OCI-LY7 (cell line): ENCODE measurements at regions not wholly inside any gene's neighbourhood (a gene's known extent, or its start where the extent isn't known, plus 50 kb on each side); places are given as distances from the start of the nearest gene placed in this dataset.

Experiments used
- BruUV-seq: library from RNA; stranded (reverse); fragments of 400-500 nt; replicated peaks from 2 replicates; lab custom pipeline; 2021; lab: Mats Ljungman, UMichigan
- CTCF ChIA-PET: fragments of 300-600 bp; sonication (Branson Sonifier 250); formaldehyde crosslinking; loops from one replicate; lab custom pipeline; 2022; ENCODE audit warnings: antibody characterized with exemption; ENCODE audit not compliant: unreplicated experiment; lab: Charles Lee
- POLR2A ChIA-PET: fragments of 300-600 bp; sonication (Branson Sonifier 250); formaldehyde crosslinking; loops from one replicate; lab custom pipeline; 2022; ENCODE audit warnings: antibody characterized with exemption; lab: Charles Lee
- DNase-seq: peaks from one replicate; pipeline ENCODE4 v3.0.0-alpha.2; 2015; ENCODE audit warnings: low spot score
- H2AFZ ChIP-seq: fragments of 200-600 bp; sonication (generic), shearing (Covaris generic); 2 replicates; pipeline ENCODE4 v1.6.1; 2014; ENCODE audit warnings: mild to moderate bottlenecking, antibody characterized with exemption, low read length, moderate library complexity
- H3K27ac ChIP-seq: fragments of 200-600 bp; sonication (generic); 2 replicates; pipeline ENCODE4 v1.5.1; 2014; ENCODE audit warnings: mixed run types, low read depth, mild to moderate bottlenecking, moderate library complexity, low read length, inconsistent platforms; ENCODE audit not compliant: poor library complexity, severe bottlenecking
- H3K36me3 ChIP-seq: fragments of 200-600 bp; sonication (generic); 2 replicates; pipeline ENCODE4 v1.6.1; 2014; ENCODE audit warnings: mild to moderate bottlenecking, antibody characterized with exemption, low read length, moderate library complexity, mixed read lengths; ENCODE audit not compliant: insufficient read depth
- H3K4me1 ChIP-seq: fragments of 200-600 bp; sonication (generic); 2 replicates; pipeline ENCODE4 v1.5.1; 2014; ENCODE audit warnings: mild to moderate bottlenecking, low read length; ENCODE audit not compliant: insufficient read depth, poor library complexity, severe bottlenecking
- H3K4me2 ChIP-seq: fragments of 200-600 bp; sonication (generic); 2 replicates; pipeline ENCODE4 v1.6.1; 2014; ENCODE audit warnings: mild to moderate bottlenecking, low read length
- H3K4me3 ChIP-seq: fragments of 200-600 bp; sonication (generic); 2 replicates; pipeline ENCODE4 v1.5.1; 2014; ENCODE audit warnings: mild to moderate bottlenecking, low read depth, low read length; ENCODE audit not compliant: poor library complexity, severe bottlenecking
- H3K79me2 ChIP-seq: fragments of 200-600 bp; sonication (generic); 2 replicates; pipeline ENCODE4 v1.6.1; 2016; ENCODE audit warnings: low read depth, mild to moderate bottlenecking, low read length, moderate library complexity, mixed read lengths; ENCODE audit not compliant: insufficient read depth
- H3K9me2 ChIP-seq: fragments of 200-600 bp; sonication (generic); 2 replicates; pipeline ENCODE4 v1.6.1; 2016; ENCODE audit warnings: mild to moderate bottlenecking, low read length, mixed read lengths; ENCODE audit not compliant: insufficient read depth
- H3K9me3 ChIP-seq: fragments of 200-600 bp; sonication (generic); 2 replicates; pipeline ENCODE4 v1.6.1; 2014; ENCODE audit warnings: mild to moderate bottlenecking, mixed run types, low read length, mixed read lengths
- H4K20me1 ChIP-seq: fragments of 200-600 bp; sonication (generic); 2 replicates; pipeline ENCODE4 v1.6.1; 2014; ENCODE audit warnings: mild to moderate bottlenecking, antibody characterized with exemption, low read length, moderate library complexity, mixed read lengths; ENCODE audit not compliant: insufficient read depth
- CTCF ChIP-seq: fragments of 200-600 bp; sonication (generic); conservative IDR thresholded peaks from 2 replicates; pipeline ENCODE4 v1.5.1; 2014; ENCODE audit warnings: mild to moderate bottlenecking, antibody characterized with exemption, low read length, moderate library complexity, mixed read lengths
- EZH2phosphoT487 ChIP-seq: fragments of 200-600 bp; sonication (generic); IDR thresholded peaks from 2 replicates; pipeline ENCODE4 v1.6.1; 2018; ENCODE audit warnings: low read depth, borderline replicate concordance, mild to moderate bottlenecking, mixed run types, antibody characterized with exemption, low read length, moderate library complexity, mixed read lengths
- intact Hi-C: fragments of 100-400 bp; cut with micrococcal nuclease; formaldehyde crosslinking; loops from one replicate; pipeline ENCODE4 v1.10.0; 2022; ENCODE audit not compliant: unreplicated experiment

DNA sequence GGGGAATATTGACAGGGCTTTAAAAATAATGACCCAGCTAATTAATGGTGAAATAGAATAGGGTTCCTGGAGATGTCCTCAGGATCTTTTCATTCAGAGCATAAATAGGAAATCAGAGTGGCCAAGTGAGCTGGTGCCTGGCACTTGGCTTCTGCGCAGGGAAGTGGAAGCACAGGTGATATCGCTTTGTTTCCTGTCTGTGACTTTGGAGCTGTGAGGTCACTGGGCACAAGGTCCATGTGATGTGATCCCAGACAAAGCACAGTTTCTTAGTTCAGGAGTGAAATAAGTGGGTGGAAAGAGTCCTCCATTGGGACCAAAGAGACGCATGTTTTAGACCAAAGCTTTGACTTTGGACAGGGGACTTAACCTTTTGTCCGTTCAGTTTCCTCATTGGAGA, 338.3 kb downstream of the CYRIA start:
- H3K27ac ChIP-seq: no peak overlapping the region
- ChIA-PET POLR2A (no interaction called here), CTCF (no interaction called here)
- H3K4me1 ChIP-seq: no peaks in the 10 kb centered on the region
- H2AFZ ChIP-seq: no peak overlapping the region
- H3K4me3 ChIP-seq: no peak overlapping the region
- H3K4me2 ChIP-seq: no peak overlapping the region
- no peak for DNase-seq
- no peaks in the 10 kb centered on the region for H3K36me3 ChIP-seq
- no peaks in the 10 kb centered on the region for H4K20me1 ChIP-seq
- intact Hi-C loops: no loop called here
- BruUV-seq: no TSS peak
- no peaks in the 10 kb centered on the region for H3K79me2 ChIP-seq
- no peaks in the 10 kb centered on the region for H3K9me2 ChIP-seq
- TF ChIP-seq CTCF (no peak), EZH2phosphoT487 (no peak)
- H3K9me3 ChIP-seq: no peaks in the 10 kb centered on the region

DNA sequence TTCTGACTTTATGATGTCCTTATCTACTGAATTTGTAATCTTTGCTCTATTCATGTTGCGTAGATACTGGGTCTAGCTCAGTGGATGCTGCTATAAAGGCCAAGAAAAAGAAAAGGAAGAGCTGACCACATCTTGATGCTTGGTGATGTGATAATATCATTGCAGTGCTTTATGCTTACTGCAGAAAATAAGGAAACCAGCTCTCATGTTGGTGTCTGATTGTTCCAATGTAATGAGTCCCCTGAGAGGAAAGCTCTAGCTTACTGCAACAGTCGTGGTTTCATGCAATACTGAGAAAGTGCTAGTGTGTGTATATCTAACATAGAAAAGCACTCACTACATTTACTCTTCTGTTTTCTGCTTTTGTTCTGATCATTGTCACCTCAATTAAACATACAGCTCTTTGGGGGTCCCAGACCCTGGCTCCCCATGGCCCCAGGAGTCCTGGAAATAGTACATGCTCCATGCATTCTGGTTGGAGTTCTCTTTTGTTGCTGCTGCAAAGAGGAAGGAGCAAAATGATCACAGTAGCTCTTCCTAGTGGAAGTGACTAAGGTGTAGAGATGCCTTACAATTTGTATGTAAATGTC, 338.8 kb downstream of the CYRIA start:
- no peak overlapping the region for H2AFZ ChIP-seq
- no peak for TF ChIP-seq CTCF
- no peak for TF ChIP-seq EZH2phosphoT487
- H3K4me2 ChIP-seq: no peak overlapping the region
- ChIA-PET POLR2A (interaction anchor here (0.7 to 0.8 kb wide), 2 partner anchors 12 to 923 kb away, joined by 3 read pairs; no protein-coding TSS in a partner anchor), CTCF (no interaction called here)
- no peaks in the 10 kb centered on the region for H3K9me3 ChIP-seq
- no peaks in the 10 kb centered on the region for H3K36me3 ChIP-seq
- no peak overlapping the region for H3K4me3 ChIP-seq
- no peaks in the 10 kb centered on the region for H3K79me2 ChIP-seq
- BruUV-seq: no TSS peak
- DNase-seq: no peak
- no peaks in the 10 kb centered on the region for H4K20me1 ChIP-seq
- H3K9me2 ChIP-seq: no peaks in the 10 kb centered on the region
- intact Hi-C loops: no loop called here
- no peak overlapping the region for H3K27ac ChIP-seq
- H3K4me1 ChIP-seq: no peaks in the 10 kb centered on the region

DNA sequence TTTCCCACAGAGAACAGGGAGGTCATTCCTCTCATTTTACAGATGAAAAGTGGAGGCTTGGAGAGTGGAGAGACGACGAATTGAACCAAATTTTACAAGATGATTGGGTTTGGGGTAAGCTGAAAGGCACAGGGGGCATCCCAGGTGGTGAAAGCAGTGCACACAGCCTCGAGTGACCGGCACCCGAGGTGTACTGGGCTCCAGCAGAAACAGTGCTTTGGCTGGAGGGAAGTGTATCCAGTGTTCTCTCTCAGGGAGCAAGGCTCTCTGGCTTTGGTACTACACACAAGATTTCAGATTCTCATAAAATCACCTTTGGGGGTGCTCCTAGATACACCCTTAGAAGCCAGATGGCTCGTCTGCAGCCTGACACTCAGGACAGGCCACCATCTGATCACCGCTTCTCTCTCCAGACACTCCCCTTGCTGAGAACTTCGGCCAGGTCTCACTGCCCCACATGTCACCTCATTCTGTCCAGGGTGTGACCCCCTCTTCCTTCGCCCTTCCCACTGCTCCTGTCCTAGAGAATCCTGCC, 339.6 kb downstream of the CYRIA start:
- intact Hi-C loops: no loop called here

More for the DNA sequence above, 339.6 kb downstream of the CYRIA start:
- H2AFZ ChIP-seq: no peak overlapping the region
- BruUV-seq: no TSS peak
- H3K27ac ChIP-seq: no peak overlapping the region
- no peaks in the 10 kb centered on the region for H3K9me3 ChIP-seq
- H3K4me3 ChIP-seq: no peak overlapping the region
- no peak overlapping the region for H3K4me2 ChIP-seq
- no peaks in the 10 kb centered on the region for H4K20me1 ChIP-seq
- no peaks in the 10 kb centered on the region for H3K4me1 ChIP-seq
- no peaks in the 10 kb centered on the region for H3K9me2 ChIP-seq
- CTCF ChIA-PET: no interaction called here
- POLR2A ChIA-PET: interaction anchor here (0.7 to 0.8 kb wide), 2 partner anchors 13 to 924 kb away, joined by 3 read pairs; no protein-coding TSS in a partner anchor
- no peaks in the 10 kb centered on the region for H3K79me2 ChIP-seq
- no peak for DNase-seq
- TF ChIP-seq EZH2phosphoT487 (no peak), CTCF (no peak)
- H3K36me3 ChIP-seq: no peaks in the 10 kb centered on the region
